A549 (cell line): ENCODE measurements at regions not wholly inside any gene's neighbourhood (a gene's known extent, or its start where the extent isn't known, plus 50 kb on each side); places are given as distances from the start of the nearest gene placed in this dataset.

Experiments
- ATAC-seq, 2 experiments: fragments of 200-7000 bp in 1 of 2; fragments of >200 bp in 1 of 2; cut with Nextera tagmentation in 1 of 2; cut with Tn5 transposase in 1 of 2; 3 replicates each; pipeline versions ENCODE4 v1.8.0 to v1.9.1; 2018 to 2020; ENCODE audit warnings: mild to moderate bottlenecking in 1 of 2, moderate library complexity in 1 of 2
- CTCF ChIA-PET: fragments of 300-600 bp; sonication (Branson Sonifier 250); formaldehyde crosslinking; extraction: SDS; loops from one replicate; lab custom pipeline; 2021; ENCODE audit warnings: antibody characterized with exemption, inconsistent platforms; lab: Yijun Ruan, JAX
- POLR2A ChIA-PET: fragments of 350-600 bp; formaldehyde crosslinking; extraction: SDS; loops from one replicate; lab custom pipeline; 2021; ENCODE audit warnings: antibody characterized with exemption, inconsistent platforms; lab: Yijun Ruan, JAX
- DNase-seq, 2 experiments: peaks; one replicate each; pipeline versions ENCODE4 v3.0.0 to v3.0.0-alpha.2; 2011 to 2016; ENCODE audit warnings: low read depth in 1 of 2, low spot score in 1 of 2
- FAIRE-seq: peaks from 2 replicates; lab custom pipeline; 2011; peaks lifted over from hg19 to GRCh38; lab: Jason Lieb, UNC
- H3K27ac ChIP-seq, 2 experiments: fragments of >200 bp; sonication (Bioruptor Twin); formaldehyde crosslinking; 3 replicates each; pipeline ENCODE4 v1.5.1; 2016 to 2017
- H3K4me1 ChIP-seq: fragments of >200 bp; sonication (Bioruptor Twin); formaldehyde crosslinking; 3 replicates; pipeline ENCODE4 v1.6.1; 2016
- H3K4me2 ChIP-seq: fragments of >200 bp; sonication (Bioruptor Twin); formaldehyde crosslinking; 3 replicates; pipeline ENCODE4 v1.6.1; 2016
- H3K4me3 ChIP-seq: fragments of >200 bp; sonication (Bioruptor Twin); formaldehyde crosslinking; 3 replicates; pipeline ENCODE4 v1.5.1; 2016
- H3K9me3 ChIP-seq: fragments of >200 bp; sonication (Bioruptor Twin); formaldehyde crosslinking; 3 replicates; pipeline ENCODE4 v1.6.1; 2016
- BHLHE40 ChIP-seq: IDR thresholded peaks from 2 replicates; pipeline ENCODE4 v1.6.1; 2012; ENCODE audit warnings: low read depth, low read length, inconsistent platforms
- CBX2 ChIP-seq: fragments of 200-600 bp; sonication (generic); IDR thresholded peaks from 2 replicates; pipeline ENCODE4 v1.6.1; 2016; ENCODE audit warnings: low read depth, mild to moderate bottlenecking, borderline replicate concordance
- CHD2 ChIP-seq: fragments of 150-350 bp; IDR thresholded peaks from 2 replicates; pipeline ENCODE4 v1.6.1; 2014; ENCODE audit warnings: low read length; ENCODE audit not compliant: partially characterized antibody
- E2F6 ChIP-seq: IDR thresholded peaks from 2 replicates; pipeline ENCODE4 v1.6.1; 2012; ENCODE audit warnings: low read depth, borderline replicate concordance
- EHF ChIP-seq: fragments of 250-450 bp; sonication (Bioruptor Pico); IDR thresholded peaks from 2 replicates; pipeline ENCODE4 v1.5.0; 2020; ENCODE audit warnings: mild to moderate bottlenecking
- EHMT2 ChIP-seq: fragments of 200-600 bp; sonication (generic); IDR thresholded peaks from 2 replicates; pipeline ENCODE4 v1.6.1; 2016; ENCODE audit warnings: antibody characterized with exemption, low read depth, mild to moderate bottlenecking, moderate library complexity
- ESRRA ChIP-seq: fragments of 150-350 bp; IDR thresholded peaks from 2 replicates; pipeline ENCODE4 v1.6.1; 2014; ENCODE audit warnings: mild to moderate bottlenecking, low read length, borderline replicate concordance
- FOSB ChIP-seq: fragments of 250-450 bp; sonication (Bioruptor Pico); IDR thresholded peaks from 2 replicates; pipeline ENCODE4 v1.5.0; 2020; ENCODE audit warnings: mild to moderate bottlenecking, moderate library complexity
- GATA3 ChIP-seq: IDR thresholded peaks from 2 replicates; pipeline ENCODE4 v1.6.1; 2012; ENCODE audit warnings: borderline replicate concordance
- HDAC2 ChIP-seq: fragments of 200-600 bp; sonication (generic); IDR thresholded peaks from 2 replicates; pipeline ENCODE4 v1.6.1; 2016
- HES2 ChIP-seq: fragments of >200 bp; sonication (Bioruptor Twin); formaldehyde crosslinking; IDR thresholded peaks from 2 replicates; pipeline ENCODE4 v1.6.1; 2016
- HEYL ChIP-seq: fragments of 250-450 bp; sonication (Bioruptor Pico); IDR thresholded peaks from 2 replicates; pipeline ENCODE4 v1.8.0; 2021; ENCODE audit warnings: mild to moderate bottlenecking, moderate library complexity
- HOXA7 ChIP-seq: fragments of 250-450 bp; sonication (Bioruptor Pico); IDR thresholded peaks from 2 replicates; pipeline ENCODE4 v1.5.0; 2020; ENCODE audit warnings: mild to moderate bottlenecking, moderate library complexity
- MAZ ChIP-seq: fragments of 150-350 bp; IDR thresholded peaks from 2 replicates; pipeline ENCODE4 v1.6.1; 2014; ENCODE audit warnings: antibody characterized with exemption, low read depth, low read length, borderline replicate concordance
- MYC ChIP-seq: IDR thresholded peaks from 2 replicates; pipeline ENCODE4 v1.6.1; 2012; ENCODE audit warnings: mild to moderate bottlenecking, inconsistent platforms, low read length, improper control_type of control experiment, borderline replicate concordance
- PBX3 ChIP-seq: IDR thresholded peaks from 2 replicates; pipeline ENCODE4 v1.6.1; 2012
- RARB ChIP-seq: fragments of 250-450 bp; sonication (Bioruptor Pico); IDR thresholded peaks from 2 replicates; pipeline ENCODE4 v1.8.0; 2021; ENCODE audit warnings: mild to moderate bottlenecking, moderate library complexity
- RFX5 ChIP-seq: fragments of 450-650 bp; IDR thresholded peaks from 2 replicates; pipeline ENCODE4 v1.7.1; 2014; ENCODE audit warnings: antibody characterized with exemption, mild to moderate bottlenecking, moderate library complexity
- RNF2 ChIP-seq: fragments of 200-600 bp; sonication (generic); IDR thresholded peaks from 2 replicates; pipeline ENCODE4 v1.6.1; 2016; ENCODE audit warnings: low read depth, mild to moderate bottlenecking, antibody characterized with exemption, moderate library complexity, borderline replicate concordance
- SREBF2 ChIP-seq: fragments of 450-650 bp; IDR thresholded peaks from 2 replicates; pipeline ENCODE4 v1.6.1; 2014; ENCODE audit warnings: mild to moderate bottlenecking, moderate library complexity
- ZC3H11A ChIP-seq: fragments of 450-650 bp; IDR thresholded peaks from 2 replicates; pipeline ENCODE4 v1.6.1; 2014; ENCODE audit warnings: antibody characterized with exemption, mild to moderate bottlenecking
- ZFP36 ChIP-seq: fragments of 450-650 bp; IDR thresholded peaks from 2 replicates; pipeline ENCODE4 v1.6.1; 2014; ENCODE audit warnings: borderline replicate concordance; ENCODE audit not compliant: partially characterized antibody
- WGBS: methylation state at CpG from one replicate; pipeline ENCODE4 v1.1.6; 2017; ENCODE audit errors: missing lambda C conversion rate; 5-methylcytosine and 5-hydroxymethylcytosine counted together
- TF ChIP-seq, protein P1 (sequence below): fragments of 200-600 bp; sonication (generic); IDR thresholded peaks from 2 replicates; pipeline ENCODE4 v1.6.1; 2016; ENCODE audit warnings: antibody characterized with exemption, mild to moderate bottlenecking, moderate library complexity
- TF ChIP-seq, protein P2 (sequence below): IDR thresholded peaks from 2 replicates; pipeline ENCODE4 v1.6.1; 2012
- TF ChIP-seq, protein P3 (sequence below): fragments of 250-450 bp; sonication (Bioruptor Pico); IDR thresholded peaks from 2 replicates; pipeline ENCODE4 v1.5.0; 2020; ENCODE audit warnings: low read depth, mild to moderate bottlenecking, moderate library complexity
- TF ChIP-seq, protein P4 (sequence below): fragments of 250-450 bp; sonication (Bioruptor Pico); IDR thresholded peaks from 2 replicates; pipeline ENCODE4 v1.5.0; 2021; ENCODE audit warnings: mild to moderate bottlenecking, moderate library complexity, borderline replicate concordance

DNA sequence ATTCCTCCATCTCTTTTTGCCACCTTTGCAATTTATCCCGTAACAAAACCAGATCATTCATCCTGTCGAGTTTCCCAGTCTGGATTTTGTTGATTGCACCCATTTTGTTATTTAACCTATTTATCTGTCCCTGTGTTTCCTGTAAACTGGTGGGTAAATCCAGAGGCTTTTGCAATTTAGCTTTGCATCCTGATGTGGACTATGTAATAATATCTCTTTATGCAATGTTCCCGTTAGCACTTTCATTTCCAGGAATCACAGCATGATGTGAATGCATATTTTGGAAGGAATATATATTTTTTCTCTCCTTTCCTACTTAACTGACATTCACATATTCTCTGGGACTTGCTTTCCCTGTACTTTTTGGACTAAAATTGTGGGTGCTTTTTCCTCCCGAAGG is 240.3 kb upstream of the GAS1 start:
- peaks cover 2% of the 10 kb centered on the region; the same call in 1 of the 3 replicates for H3K9me3 ChIP-seq
- TF ChIP-seq, protein P1, sequence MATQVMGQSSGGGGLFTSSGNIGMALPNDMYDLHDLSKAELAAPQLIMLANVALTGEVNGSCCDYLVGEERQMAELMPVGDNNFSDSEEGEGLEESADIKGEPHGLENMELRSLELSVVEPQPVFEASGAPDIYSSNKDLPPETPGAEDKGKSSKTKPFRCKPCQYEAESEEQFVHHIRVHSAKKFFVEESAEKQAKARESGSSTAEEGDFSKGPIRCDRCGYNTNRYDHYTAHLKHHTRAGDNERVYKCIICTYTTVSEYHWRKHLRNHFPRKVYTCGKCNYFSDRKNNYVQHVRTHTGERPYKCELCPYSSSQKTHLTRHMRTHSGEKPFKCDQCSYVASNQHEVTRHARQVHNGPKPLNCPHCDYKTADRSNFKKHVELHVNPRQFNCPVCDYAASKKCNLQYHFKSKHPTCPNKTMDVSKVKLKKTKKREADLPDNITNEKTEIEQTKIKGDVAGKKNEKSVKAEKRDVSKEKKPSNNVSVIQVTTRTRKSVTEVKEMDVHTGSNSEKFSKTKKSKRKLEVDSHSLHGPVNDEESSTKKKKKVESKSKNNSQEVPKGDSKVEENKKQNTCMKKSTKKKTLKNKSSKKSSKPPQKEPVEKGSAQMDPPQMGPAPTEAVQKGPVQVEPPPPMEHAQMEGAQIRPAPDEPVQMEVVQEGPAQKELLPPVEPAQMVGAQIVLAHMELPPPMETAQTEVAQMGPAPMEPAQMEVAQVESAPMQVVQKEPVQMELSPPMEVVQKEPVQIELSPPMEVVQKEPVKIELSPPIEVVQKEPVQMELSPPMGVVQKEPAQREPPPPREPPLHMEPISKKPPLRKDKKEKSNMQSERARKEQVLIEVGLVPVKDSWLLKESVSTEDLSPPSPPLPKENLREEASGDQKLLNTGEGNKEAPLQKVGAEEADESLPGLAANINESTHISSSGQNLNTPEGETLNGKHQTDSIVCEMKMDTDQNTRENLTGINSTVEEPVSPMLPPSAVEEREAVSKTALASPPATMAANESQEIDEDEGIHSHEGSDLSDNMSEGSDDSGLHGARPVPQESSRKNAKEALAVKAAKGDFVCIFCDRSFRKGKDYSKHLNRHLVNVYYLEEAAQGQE: no peak
- TF ChIP-seq HDAC2: no peak
- no peak for TF ChIP-seq RFX5
- TF ChIP-seq GATA3: no peak
- no peak for TF ChIP-seq EHF
- no peak for TF ChIP-seq SREBF2
- TF ChIP-seq, all 56 proteins: peak for 0
- CTCF ChIA-PET: interaction anchor here (0.6 kb wide), 2 partner anchors 83 to 865 kb away, joined by 3 read pairs; no protein-coding TSS in a partner anchor
- no peak overlapping the region for H3K27ac ChIP-seq
- FAIRE-seq (no peak), DNase-seq (no peak), ATAC-seq (no peak)
- no peak overlapping the region for H3K4me2 ChIP-seq
- no peak overlapping the region for H3K4me3 ChIP-seq
- WGBS: 17% methylated on average over 4 of the region's 4 CpGs
- no peaks in the 10 kb centered on the region for H3K4me1 ChIP-seq
- POLR2A ChIA-PET: no interaction called here

- ATAC-seq (no peak), FAIRE-seq (no peak), DNase-seq (no peak)
- no peaks in the 10 kb centered on the region for H3K9me3 ChIP-seq
- ChIA-PET POLR2A (no interaction called here), CTCF (no interaction called here)
- H3K4me1 ChIP-seq: no peaks in the 10 kb centered on the region
- TF ChIP-seq ESRRA: no peak
- no peak for TF ChIP-seq PBX3
- no peak for TF ChIP-seq ZC3H11A
- no peak for TF ChIP-seq CBX2
- TF ChIP-seq MAZ: no peak
- TF ChIP-seq CHD2: no peak
- no peak for TF ChIP-seq RARB (CRISPR knock-in tag)
- H3K4me2 ChIP-seq: no peak overlapping the region
- 17% methylated on average over 4 of the region's 4 CpGs for WGBS
- H3K4me3 ChIP-seq: no peak overlapping the region
- H3K27ac ChIP-seq: no peak overlapping the region
These were observed 241.7 kb upstream of the GAS1 start for GRCh38 chr9:87189006-87189405.

GRCh38 chr9:87193151-87193550 is 245.8 kb upstream of the GAS1 start:
- ChIA-PET CTCF (interaction anchor here (0.9 kb wide), 1 partner anchor 42 kb away, joined by 4 read pairs; no protein-coding TSS in a partner anchor), POLR2A (no interaction called here)
- DNase-seq: no peak
- H3K4me2 ChIP-seq: no peak overlapping the region
- no peaks in the 10 kb centered on the region for H3K4me1 ChIP-seq
- WGBS: 0% methylated on average over 1 of the region's 1 CpG
- no peaks in the 10 kb centered on the region; the same call in 2 of the 3 replicates for H3K9me3 ChIP-seq
- H3K4me3 ChIP-seq: no peak overlapping the region
- no peak overlapping the region for H3K27ac ChIP-seq
- FAIRE-seq: no peak
- no peak for ATAC-seq
- TF ChIP-seq, protein P2, sequence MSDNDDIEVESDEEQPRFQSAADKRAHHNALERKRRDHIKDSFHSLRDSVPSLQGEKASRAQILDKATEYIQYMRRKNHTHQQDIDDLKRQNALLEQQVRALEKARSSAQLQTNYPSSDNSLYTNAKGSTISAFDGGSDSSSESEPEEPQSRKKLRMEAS: no peak
- TF ChIP-seq BHLHE40 (no peak), E2F6 (no peak), RFX5 (no peak), ZFP36 (no peak), FOSB (CRISPR knock-in tag) (no peak), EHMT2 (no peak), HOXA7 (CRISPR knock-in tag) (no peak), CHD2 (no peak), HEYL (CRISPR knock-in tag) (no peak), MYC (no peak), RNF2 (no peak), HES2 (no peak)
- TF ChIP-seq, protein P3, sequence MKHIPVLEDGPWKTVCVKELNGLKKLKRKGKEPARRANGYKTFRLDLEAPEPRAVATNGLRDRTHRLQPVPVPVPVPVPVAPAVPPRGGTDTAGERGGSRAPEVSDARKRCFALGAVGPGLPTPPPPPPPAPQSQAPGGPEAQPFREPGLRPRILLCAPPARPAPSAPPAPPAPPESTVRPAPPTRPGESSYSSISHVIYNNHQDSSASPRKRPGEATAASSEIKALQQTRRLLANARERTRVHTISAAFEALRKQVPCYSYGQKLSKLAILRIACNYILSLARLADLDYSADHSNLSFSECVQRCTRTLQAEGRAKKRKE (CRISPR knock-in tag): no peak
- TF ChIP-seq, protein P4, sequence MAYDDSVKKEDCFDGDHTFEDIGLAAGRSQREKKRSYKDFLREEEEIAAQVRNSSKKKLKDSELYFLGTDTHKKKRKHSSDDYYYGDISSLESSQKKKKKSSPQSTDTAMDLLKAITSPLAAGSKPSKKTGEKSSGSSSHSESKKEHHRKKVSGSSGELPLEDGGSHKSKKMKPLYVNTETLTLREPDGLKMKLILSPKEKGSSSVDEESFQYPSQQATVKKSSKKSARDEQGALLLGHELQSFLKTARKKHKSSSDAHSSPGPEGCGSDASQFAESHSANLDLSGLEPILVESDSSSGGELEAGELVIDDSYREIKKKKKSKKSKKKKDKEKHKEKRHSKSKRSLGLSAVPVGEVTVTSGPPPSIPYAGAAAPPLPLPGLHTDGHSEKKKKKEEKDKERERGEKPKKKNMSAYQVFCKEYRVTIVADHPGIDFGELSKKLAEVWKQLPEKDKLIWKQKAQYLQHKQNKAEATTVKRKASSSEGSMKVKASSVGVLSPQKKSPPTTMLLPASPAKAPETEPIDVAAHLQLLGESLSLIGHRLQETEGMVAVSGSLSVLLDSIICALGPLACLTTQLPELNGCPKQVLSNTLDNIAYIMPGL (CRISPR knock-in tag): no peak
